ENCODE measurements at regions not wholly inside any gene's neighbourhood (a gene's known extent, or its start where the extent isn't known, plus 50 kb on each side); places are given as distances from the start of the nearest gene placed in this dataset.

- TF ChIP-seq, protein P1, sequence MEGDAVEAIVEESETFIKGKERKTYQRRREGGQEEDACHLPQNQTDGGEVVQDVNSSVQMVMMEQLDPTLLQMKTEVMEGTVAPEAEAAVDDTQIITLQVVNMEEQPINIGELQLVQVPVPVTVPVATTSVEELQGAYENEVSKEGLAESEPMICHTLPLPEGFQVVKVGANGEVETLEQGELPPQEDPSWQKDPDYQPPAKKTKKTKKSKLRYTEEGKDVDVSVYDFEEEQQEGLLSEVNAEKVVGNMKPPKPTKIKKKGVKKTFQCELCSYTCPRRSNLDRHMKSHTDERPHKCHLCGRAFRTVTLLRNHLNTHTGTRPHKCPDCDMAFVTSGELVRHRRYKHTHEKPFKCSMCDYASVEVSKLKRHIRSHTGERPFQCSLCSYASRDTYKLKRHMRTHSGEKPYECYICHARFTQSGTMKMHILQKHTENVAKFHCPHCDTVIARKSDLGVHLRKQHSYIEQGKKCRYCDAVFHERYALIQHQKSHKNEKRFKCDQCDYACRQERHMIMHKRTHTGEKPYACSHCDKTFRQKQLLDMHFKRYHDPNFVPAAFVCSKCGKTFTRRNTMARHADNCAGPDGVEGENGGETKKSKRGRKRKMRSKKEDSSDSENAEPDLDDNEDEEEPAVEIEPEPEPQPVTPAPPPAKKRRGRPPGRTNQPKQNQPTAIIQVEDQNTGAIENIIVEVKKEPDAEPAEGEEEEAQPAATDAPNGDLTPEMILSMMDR (IDR thresholded peaks at IDR 0.05; ENCODE audit: poor library complexity), result no peak
- TF ChIP-seq EZH2 (IDR thresholded peaks at IDR 0.05; ENCODE audit: borderline replicate concordance), result no peak
- TF ChIP-seq EZH2phosphoT487 (IDR thresholded peaks at IDR 0.05; ENCODE audit: low read depth, severe bottlenecking, unreplicated experiment), result no peak
Measured at GRCh38 chr6:68046302-68046701, 588.8 kb upstream of the ADGRB3 start.

Data from hepatocyte (in vitro differentiated cells).